GM23338 (cell line): ENCODE measurements at regions not wholly inside any gene's neighbourhood (a gene's known extent, or its start where the extent isn't known, plus 50 kb on each side); places are given as distances from the start of the nearest gene placed in this dataset.

Source experiments
- ATAC-seq: fragments of 200-7000 bp; cut with Tn5 transposase; 3 replicates; pipeline ENCODE4 v1.9.1; 2020
- DNase-seq: peaks from one replicate; pipeline ENCODE4 v3.0.0-alpha.2; 2015; ENCODE audit warnings: low spot score
- H2AFZ ChIP-seq: fragments of 200-600 bp; sonication (generic); 2 replicates; pipeline ENCODE4 v1.8.0; 2016; ENCODE audit warnings: antibody characterized with exemption, mild to moderate bottlenecking, moderate library complexity
- H3F3A ChIP-seq: fragments of 200-600 bp; sonication (generic); replicated peaks from 2 replicates; pipeline ENCODE4 v1.8.0; 2017; ENCODE audit warnings: antibody characterized with exemption, mixed run types, low read depth
- H3K27ac ChIP-seq: fragments of 200-600 bp; sonication (generic); 2 replicates; pipeline ENCODE4 v1.6.1; 2016; ENCODE audit warnings: low read depth
- H3K27me3 ChIP-seq: fragments of 200-600 bp; sonication (generic); 2 replicates; pipeline ENCODE4 v1.8.0; 2016; ENCODE audit warnings: mild to moderate bottlenecking, mixed run types, moderate library complexity; ENCODE audit not compliant: insufficient read depth
- H3K36me3 ChIP-seq: fragments of 200-600 bp; sonication (generic); 2 replicates; pipeline ENCODE4 v1.8.0; 2016; ENCODE audit warnings: mild to moderate bottlenecking; ENCODE audit not compliant: insufficient read depth
- H3K4me1 ChIP-seq: fragments of 200-600 bp; sonication (generic); 2 replicates; pipeline ENCODE4 v1.8.0; 2016; ENCODE audit warnings: mild to moderate bottlenecking, moderate library complexity; ENCODE audit not compliant: insufficient read depth
- H3K4me2 ChIP-seq: fragments of 200-600 bp; sonication (generic); 2 replicates; pipeline ENCODE4 v1.7.1; 2017; ENCODE audit warnings: mixed run types
- H3K4me3 ChIP-seq: fragments of 200-600 bp; sonication (generic); 2 replicates; pipeline ENCODE4 v1.6.1; 2016; ENCODE audit warnings: mixed run types
- H3K79me2 ChIP-seq: fragments of 200-600 bp; sonication (generic); replicated peaks from 2 replicates; pipeline ENCODE4 v1.8.0; 2017; ENCODE audit warnings: mild to moderate bottlenecking; ENCODE audit not compliant: insufficient read depth
- H3K9me2 ChIP-seq: fragments of 200-600 bp; sonication (generic); 2 replicates; pipeline ENCODE4 v1.8.0; 2017; ENCODE audit not compliant: insufficient read depth
- H4K20me1 ChIP-seq: fragments of 200-600 bp; sonication (generic); replicated peaks from 2 replicates; pipeline ENCODE4 v1.8.0; 2017; ENCODE audit warnings: mild to moderate bottlenecking; ENCODE audit not compliant: insufficient read depth
- H3K27ac Mint-ChIP-seq: 2 replicates; pipeline ENCODE4 v1.8.0; 2020; ENCODE audit warnings: inconsistent platforms, mild to moderate bottlenecking, moderate library complexity, mixed read lengths
- H3K27me3 Mint-ChIP-seq: 3 replicates; pipeline ENCODE4 v1.8.0; 2022; ENCODE audit warnings: low read depth, mild to moderate bottlenecking, moderate library complexity, mixed read lengths, inconsistent platforms; ENCODE audit not compliant: insufficient read depth, poor library complexity
- H3K36me3 Mint-ChIP-seq: 3 replicates; pipeline ENCODE4 v1.8.0; 2021; ENCODE audit warnings: low read depth, mild to moderate bottlenecking, inconsistent platforms, moderate library complexity, mixed read lengths
- H3K4me1 Mint-ChIP-seq: 3 replicates; pipeline ENCODE4 v1.8.0; 2020; ENCODE audit warnings: mild to moderate bottlenecking, inconsistent platforms, mixed read lengths
- H3K4me3 Mint-ChIP-seq: 3 replicates; pipeline ENCODE4 v1.8.0; 2021; ENCODE audit warnings: moderate library complexity, mild to moderate bottlenecking, inconsistent platforms, mixed read lengths
- H3K9me3 Mint-ChIP-seq: 3 replicates; pipeline ENCODE4 v1.8.0; 2020; ENCODE audit warnings: moderate library complexity, mild to moderate bottlenecking, inconsistent platforms, mixed read lengths
- CREB1 ChIP-seq: fragments of 250-450 bp; sonication (Bioruptor Pico); IDR thresholded peaks from 2 replicates; pipeline ENCODE4 v1.5.0; 2020; ENCODE audit warnings: low read depth, mild to moderate bottlenecking, moderate library complexity
- EZH2 ChIP-seq: fragments of 200-600 bp; sonication (generic); IDR thresholded peaks from one replicate; pipeline ENCODE4 v1.8.0; 2017; ENCODE audit warnings: antibody characterized with exemption, mild to moderate bottlenecking, low read depth; ENCODE audit not compliant: unreplicated experiment
- EZH2phosphoT487 ChIP-seq: fragments of 200-600 bp; sonication (generic); IDR thresholded peaks from one replicate; pipeline ENCODE4 v1.8.1; 2018; ENCODE audit warnings: antibody characterized with exemption; ENCODE audit not compliant: unreplicated experiment
- JUNB ChIP-seq: IDR thresholded peaks from one replicate; pipeline ENCODE4 v1.6.1; 2016; ENCODE audit warnings: antibody characterized with exemption; ENCODE audit not compliant: unreplicated experiment
- NANOG ChIP-seq: IDR thresholded peaks from 2 replicates; pipeline ENCODE4 v1.6.1; 2016; ENCODE audit warnings: antibody characterized with exemption, borderline replicate concordance
- POLR2AphosphoS5 ChIP-seq: IDR thresholded peaks from 2 replicates; pipeline ENCODE4 v1.6.1; 2016; ENCODE audit warnings: antibody characterized with exemption, low read depth
- STAT1 ChIP-seq: IDR thresholded peaks from one replicate; pipeline ENCODE4 v1.6.1; 2016; ENCODE audit warnings: antibody characterized with exemption; ENCODE audit not compliant: unreplicated experiment
- ZNF114 ChIP-seq: fragments of 250-450 bp; sonication (Bioruptor Pico); IDR thresholded peaks from 2 replicates; pipeline ENCODE4 v1.5.0; 2020; ENCODE audit warnings: mild to moderate bottlenecking, moderate library complexity
- ZNF331 ChIP-seq: fragments of 250-450 bp; sonication (Bioruptor Pico); IDR thresholded peaks from 2 replicates; pipeline ENCODE4 v1.5.0; 2020; ENCODE audit warnings: low read depth, mild to moderate bottlenecking, moderate library complexity
- TF ChIP-seq, protein P1 (sequence below): fragments of 250-450 bp; sonication (Bioruptor Pico); IDR thresholded peaks from 2 replicates; pipeline ENCODE4 v1.5.0; 2020; ENCODE audit warnings: mild to moderate bottlenecking, moderate library complexity
- TF ChIP-seq, protein P2 (sequence below), 2 experiments: fragments of 200-600 bp in 1 of 2; sonication (generic) in 1 of 2; conservative IDR thresholded peaks; 2 replicates each; pipeline versions ENCODE4 v1.5.1 to v1.6.1; 2016 to 2017; ENCODE audit warnings: antibody characterized with exemption in 2 of 2, low read depth in 2 of 2, mild to moderate bottlenecking in 2 of 2, moderate library complexity in 1 of 2
- TF ChIP-seq, protein P3 (sequence below): IDR thresholded peaks from 2 replicates; pipeline ENCODE4 v1.6.1; 2016; ENCODE audit warnings: antibody characterized with exemption
- TF ChIP-seq, protein P4 (sequence below): IDR thresholded peaks from one replicate; pipeline ENCODE4 v1.6.1; 2018; ENCODE audit warnings: antibody characterized with exemption; ENCODE audit not compliant: unreplicated experiment

DNA sequence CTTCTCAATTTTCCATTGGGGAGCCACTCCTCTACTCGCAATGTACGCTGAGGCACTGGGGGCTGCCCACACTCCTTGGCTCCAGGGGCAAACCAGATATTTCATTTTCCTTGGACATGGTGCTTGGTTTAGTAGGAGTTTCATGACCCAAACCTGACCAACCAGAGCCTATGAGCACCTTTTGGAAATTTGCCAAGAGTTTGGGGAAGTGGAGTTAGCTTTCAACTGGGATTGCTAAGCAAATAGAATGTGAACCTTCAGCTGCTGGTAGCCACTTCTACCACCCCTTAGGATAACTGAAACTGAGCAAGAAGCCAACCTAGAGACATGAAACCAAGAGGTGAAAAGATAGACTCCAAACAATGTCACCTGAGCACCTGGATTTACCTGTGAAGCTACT is 74.9 kb upstream of the COL13A1 start:
- H3K4me1 ChIP-seq, result 0 out of 2 replicates have a peak, but pooled peaks cover 5% of the 10 kb centered on the region
- no peaks in the 10 kb centered on the region for H3F3A ChIP-seq
- no peak overlapping the region for H3K27ac ChIP-seq
- DNase-seq (no peak), ATAC-seq (no peak)
- no peaks in the 10 kb centered on the region for H3K9me3 Mint-ChIP-seq
- TF ChIP-seq STAT1 (no peak), JUNB (no peak), EZH2phosphoT487 (no peak), POLR2AphosphoS5 (no peak), CREB1 (no peak), ZNF331 (no peak), ZNF114 (CRISPR knock-in tag) (no peak), EZH2 (no peak), NANOG (no peak)
- TF ChIP-seq, protein P1, sequence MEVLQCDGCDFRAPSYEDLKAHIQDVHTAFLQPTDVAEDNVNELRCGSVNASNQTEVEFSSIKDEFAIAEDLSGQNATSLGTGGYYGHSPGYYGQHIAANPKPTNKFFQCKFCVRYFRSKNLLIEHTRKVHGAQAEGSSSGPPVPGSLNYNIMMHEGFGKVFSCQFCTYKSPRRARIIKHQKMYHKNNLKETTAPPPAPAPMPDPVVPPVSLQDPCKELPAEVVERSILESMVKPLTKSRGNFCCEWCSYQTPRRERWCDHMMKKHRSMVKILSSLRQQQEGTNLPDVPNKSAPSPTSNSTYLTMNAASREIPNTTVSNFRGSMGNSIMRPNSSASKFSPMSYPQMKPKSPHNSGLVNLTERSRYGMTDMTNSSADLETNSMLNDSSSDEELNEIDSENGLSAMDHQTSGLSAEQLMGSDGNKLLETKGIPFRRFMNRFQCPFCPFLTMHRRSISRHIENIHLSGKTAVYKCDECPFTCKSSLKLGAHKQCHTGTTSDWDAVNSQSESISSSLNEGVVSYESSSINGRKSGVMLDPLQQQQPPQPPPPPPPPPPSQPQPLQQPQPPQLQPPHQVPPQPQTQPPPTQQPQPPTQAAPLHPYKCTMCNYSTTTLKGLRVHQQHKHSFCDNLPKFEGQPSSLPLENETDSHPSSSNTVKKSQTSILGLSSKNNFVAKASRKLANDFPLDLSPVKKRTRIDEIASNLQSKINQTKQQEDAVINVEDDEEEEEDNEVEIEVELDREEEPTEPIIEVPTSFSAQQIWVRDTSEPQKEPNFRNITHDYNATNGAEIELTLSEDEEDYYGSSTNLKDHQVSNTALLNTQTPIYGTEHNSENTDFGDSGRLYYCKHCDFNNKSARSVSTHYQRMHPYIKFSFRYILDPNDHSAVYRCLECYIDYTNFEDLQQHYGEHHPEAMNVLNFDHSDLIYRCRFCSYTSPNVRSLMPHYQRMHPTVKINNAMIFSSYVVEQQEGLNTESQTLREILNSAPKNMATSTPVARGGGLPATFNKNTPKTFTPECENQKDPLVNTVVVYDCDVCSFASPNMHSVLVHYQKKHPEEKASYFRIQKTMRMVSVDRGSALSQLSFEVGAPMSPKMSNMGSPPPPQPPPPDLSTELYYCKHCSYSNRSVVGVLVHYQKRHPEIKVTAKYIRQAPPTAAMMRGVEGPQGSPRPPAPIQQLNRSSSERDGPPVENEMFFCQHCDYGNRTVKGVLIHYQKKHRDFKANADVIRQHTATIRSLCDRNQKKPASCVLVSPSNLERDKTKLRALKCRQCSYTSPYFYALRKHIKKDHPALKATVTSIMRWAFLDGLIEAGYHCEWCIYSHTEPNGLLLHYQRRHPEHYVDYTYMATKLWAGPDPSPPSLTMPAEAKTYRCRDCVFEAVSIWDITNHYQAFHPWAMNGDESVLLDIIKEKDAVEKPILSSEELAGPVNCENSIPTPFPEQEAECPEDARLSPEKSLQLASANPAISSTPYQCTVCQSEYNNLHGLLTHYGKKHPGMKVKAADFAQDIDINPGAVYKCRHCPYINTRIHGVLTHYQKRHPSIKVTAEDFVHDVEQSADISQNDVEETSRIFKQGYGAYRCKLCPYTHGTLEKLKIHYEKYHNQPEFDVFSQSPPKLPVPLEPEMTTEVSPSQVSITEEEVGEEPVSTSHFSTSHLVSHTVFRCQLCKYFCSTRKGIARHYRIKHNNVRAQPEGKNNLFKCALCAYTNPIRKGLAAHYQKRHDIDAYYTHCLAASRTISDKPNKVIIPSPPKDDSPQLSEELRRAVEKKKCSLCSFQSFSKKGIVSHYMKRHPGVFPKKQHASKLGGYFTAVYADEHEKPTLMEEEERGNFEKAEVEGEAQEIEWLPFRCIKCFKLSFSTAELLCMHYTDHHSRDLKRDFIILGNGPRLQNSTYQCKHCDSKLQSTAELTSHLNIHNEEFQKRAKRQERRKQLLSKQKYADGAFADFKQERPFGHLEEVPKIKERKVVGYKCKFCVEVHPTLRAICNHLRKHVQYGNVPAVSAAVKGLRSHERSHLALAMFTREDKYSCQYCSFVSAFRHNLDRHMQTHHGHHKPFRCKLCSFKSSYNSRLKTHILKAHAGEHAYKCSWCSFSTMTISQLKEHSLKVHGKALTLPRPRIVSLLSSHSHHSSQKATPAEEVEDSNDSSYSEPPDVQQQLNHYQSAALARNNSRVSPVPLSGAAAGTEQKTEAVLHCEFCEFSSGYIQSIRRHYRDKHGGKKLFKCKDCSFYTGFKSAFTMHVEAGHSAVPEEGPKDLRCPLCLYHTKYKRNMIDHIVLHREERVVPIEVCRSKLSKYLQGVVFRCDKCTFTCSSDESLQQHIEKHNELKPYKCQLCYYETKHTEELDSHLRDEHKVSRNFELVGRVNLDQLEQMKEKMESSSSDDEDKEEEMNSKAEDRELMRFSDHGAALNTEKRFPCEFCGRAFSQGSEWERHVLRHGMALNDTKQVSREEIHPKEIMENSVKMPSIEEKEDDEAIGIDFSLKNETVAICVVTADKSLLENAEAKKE (CRISPR knock-in tag), result no peak
- TF ChIP-seq, protein P2, sequence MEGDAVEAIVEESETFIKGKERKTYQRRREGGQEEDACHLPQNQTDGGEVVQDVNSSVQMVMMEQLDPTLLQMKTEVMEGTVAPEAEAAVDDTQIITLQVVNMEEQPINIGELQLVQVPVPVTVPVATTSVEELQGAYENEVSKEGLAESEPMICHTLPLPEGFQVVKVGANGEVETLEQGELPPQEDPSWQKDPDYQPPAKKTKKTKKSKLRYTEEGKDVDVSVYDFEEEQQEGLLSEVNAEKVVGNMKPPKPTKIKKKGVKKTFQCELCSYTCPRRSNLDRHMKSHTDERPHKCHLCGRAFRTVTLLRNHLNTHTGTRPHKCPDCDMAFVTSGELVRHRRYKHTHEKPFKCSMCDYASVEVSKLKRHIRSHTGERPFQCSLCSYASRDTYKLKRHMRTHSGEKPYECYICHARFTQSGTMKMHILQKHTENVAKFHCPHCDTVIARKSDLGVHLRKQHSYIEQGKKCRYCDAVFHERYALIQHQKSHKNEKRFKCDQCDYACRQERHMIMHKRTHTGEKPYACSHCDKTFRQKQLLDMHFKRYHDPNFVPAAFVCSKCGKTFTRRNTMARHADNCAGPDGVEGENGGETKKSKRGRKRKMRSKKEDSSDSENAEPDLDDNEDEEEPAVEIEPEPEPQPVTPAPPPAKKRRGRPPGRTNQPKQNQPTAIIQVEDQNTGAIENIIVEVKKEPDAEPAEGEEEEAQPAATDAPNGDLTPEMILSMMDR (conservative IDR thresholded peaks at IDR 0.05; ENCODE audit: low read depth in 2 of 2), result no peak
- TF ChIP-seq, protein P3, sequence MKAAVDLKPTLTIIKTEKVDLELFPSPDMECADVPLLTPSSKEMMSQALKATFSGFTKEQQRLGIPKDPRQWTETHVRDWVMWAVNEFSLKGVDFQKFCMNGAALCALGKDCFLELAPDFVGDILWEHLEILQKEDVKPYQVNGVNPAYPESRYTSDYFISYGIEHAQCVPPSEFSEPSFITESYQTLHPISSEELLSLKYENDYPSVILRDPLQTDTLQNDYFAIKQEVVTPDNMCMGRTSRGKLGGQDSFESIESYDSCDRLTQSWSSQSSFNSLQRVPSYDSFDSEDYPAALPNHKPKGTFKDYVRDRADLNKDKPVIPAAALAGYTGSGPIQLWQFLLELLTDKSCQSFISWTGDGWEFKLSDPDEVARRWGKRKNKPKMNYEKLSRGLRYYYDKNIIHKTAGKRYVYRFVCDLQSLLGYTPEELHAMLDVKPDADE, result no peak
- TF ChIP-seq, protein P4, sequence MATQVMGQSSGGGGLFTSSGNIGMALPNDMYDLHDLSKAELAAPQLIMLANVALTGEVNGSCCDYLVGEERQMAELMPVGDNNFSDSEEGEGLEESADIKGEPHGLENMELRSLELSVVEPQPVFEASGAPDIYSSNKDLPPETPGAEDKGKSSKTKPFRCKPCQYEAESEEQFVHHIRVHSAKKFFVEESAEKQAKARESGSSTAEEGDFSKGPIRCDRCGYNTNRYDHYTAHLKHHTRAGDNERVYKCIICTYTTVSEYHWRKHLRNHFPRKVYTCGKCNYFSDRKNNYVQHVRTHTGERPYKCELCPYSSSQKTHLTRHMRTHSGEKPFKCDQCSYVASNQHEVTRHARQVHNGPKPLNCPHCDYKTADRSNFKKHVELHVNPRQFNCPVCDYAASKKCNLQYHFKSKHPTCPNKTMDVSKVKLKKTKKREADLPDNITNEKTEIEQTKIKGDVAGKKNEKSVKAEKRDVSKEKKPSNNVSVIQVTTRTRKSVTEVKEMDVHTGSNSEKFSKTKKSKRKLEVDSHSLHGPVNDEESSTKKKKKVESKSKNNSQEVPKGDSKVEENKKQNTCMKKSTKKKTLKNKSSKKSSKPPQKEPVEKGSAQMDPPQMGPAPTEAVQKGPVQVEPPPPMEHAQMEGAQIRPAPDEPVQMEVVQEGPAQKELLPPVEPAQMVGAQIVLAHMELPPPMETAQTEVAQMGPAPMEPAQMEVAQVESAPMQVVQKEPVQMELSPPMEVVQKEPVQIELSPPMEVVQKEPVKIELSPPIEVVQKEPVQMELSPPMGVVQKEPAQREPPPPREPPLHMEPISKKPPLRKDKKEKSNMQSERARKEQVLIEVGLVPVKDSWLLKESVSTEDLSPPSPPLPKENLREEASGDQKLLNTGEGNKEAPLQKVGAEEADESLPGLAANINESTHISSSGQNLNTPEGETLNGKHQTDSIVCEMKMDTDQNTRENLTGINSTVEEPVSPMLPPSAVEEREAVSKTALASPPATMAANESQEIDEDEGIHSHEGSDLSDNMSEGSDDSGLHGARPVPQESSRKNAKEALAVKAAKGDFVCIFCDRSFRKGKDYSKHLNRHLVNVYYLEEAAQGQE, result no peak
- H3K4me3 ChIP-seq, result no peak overlapping the region
- H3K36me3 Mint-ChIP-seq, result no peaks in the 10 kb centered on the region
- H3K36me3 ChIP-seq, result no peaks in the 10 kb centered on the region
- H4K20me1 ChIP-seq, result no peaks in the 10 kb centered on the region
- no peak overlapping the region for H3K27ac Mint-ChIP-seq
- peaks cover 2% of the 10 kb centered on the region for H3K27me3 Mint-ChIP-seq
- H3K27me3 ChIP-seq, result no peaks in the 10 kb centered on the region
- H3K4me3 Mint-ChIP-seq, result no peak overlapping the region
- H3K4me2 ChIP-seq, result no peak overlapping the region
- H2AFZ ChIP-seq, result no peak overlapping the region
- no peaks in the 10 kb centered on the region for H3K9me2 ChIP-seq
- H3K79me2 ChIP-seq, result no peaks in the 10 kb centered on the region
- peaks cover 15% of the 10 kb centered on the region for H3K4me1 Mint-ChIP-seq
